GM19463 (cell line): ENCODE measurements at regions not wholly inside any gene's neighbourhood (a gene's known extent, or its start where the extent isn't known, plus 50 kb on each side); places are given as distances from the start of the nearest gene placed in this dataset.

ENCODE experiments used
- ATAC-seq: cut with Tn5 transposase; IDR thresholded peaks from one replicate; pipeline ENCODE4 v1.9.1; 2021; ENCODE audit warnings: mild to moderate bottlenecking, moderate library complexity; ENCODE audit not compliant: unreplicated experiment

DNA sequence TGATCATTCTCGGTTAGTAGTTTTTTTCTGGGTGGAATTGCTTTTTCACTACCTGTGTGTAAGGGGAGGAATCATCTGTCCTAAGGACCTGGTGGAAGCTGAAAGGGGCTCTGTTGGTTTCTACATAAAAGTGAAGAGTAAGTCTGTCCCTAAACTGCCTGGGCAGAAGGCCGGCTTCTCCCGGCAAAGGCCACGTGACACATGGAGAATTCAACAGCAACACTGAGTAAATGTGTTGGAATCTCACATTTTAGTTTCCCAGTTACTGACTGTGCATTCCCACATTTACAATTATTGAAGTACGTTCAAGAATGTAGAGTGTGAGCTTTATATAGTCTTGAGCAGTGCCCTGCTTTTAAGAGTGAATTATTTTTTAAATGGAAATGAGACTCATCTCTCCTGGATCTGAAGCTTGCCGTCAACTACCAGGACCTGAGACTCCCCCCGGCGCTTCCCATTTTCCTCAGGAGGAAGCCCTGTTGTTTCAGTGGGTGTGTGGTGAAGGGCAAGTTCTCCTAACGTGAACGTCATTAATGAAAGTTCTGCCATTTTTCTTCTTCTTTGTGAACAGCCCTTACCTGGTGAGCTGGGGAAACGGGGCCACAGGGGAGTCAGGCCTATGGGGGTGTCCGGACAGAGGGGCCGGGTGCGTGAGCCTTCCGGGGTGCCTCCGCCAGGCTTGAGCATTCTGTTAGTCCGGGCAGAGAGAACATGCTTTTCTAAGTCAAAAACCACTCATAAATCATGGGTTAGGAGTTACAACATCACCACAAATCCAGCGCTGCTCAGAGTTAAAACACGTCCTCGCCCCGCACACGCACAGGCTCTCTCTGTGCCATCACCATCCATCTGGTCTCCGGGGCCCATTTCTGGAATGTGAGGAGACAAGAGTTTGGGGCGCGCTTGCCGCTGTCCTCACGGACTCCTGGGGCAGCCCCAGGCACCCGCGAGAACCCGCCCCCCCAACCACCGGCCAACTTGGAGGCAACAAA lies 56.6 kb upstream of the SMOC2 start:
- no peak for ATAC-seq

DNA sequence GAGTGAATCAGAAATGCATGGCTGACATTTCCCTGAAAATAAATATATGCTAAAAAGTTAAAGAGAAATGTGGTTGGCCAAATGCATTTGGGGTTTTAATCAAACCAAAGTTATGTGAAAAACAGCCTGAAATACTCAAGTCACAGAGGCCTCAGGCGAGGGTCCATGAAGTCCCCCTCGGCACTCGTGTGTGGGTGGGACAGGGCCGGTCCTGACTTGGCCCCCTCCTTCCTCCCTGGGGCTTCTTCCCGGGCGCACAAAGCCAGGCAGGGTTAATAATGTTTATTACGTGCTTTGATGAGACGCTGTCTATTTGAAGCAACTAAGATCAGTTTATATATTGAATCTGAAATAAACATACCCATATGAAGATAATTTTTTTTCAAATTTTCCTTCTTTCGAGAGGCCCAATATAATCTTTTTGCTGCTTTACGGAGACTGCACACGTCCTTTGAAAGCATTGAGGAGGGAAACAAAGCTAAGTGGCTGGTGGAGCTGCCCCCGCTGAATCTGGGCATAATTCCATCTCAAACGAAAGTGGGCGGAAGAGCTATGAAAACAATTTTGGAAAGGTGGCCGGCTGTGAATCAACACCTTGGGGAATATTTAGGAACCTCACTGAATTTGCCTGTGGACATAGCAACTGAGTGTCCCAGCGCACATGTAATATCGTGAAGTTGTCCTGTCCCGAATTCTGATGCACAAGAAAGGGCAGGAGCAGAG lies 55.8 kb upstream of the SMOC2 start:
- no peak for ATAC-seq

DNA sequence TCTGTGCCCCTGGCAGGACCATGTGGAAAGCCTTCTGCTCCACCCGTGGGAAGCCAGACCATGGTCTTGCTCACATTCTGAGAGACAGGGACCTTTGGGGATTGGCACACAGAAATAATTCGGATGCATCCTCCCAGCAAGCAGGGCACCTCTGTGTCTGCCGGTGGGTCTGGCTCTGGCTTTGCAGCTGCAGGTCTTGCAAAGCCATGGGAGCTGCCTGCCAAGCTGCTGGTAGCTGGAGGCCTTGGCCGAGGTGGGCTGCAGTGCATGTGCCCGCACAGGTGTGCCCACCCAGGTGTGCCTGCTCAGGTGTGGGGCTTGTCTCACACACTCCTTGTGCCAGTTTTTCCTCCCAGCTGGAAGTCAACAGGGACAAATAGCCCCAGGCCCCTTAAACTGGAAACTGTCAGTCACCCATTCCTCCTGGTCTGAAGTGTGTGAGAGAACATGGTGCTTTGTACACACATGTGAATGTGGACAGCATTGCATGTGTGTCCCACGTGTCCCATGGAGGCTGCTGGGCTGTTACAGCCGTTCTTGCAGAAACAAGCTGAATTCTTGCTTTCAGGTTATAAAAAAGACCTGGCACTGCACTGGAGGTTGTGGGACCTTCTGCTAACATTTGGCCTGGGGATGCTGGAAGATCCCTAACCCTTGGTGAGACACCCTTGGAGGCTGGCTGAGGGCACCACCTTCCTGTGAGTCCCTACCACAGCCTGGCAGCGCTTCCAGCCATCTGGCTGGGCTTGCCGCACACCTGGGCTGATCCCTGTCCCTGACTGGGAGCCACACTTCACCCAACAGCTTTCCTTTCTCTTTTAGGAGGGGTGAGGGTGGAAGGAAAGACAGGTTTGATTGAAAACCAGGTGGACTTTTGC lies 54.9 kb upstream of the SMOC2 start:
- no peak for ATAC-seq

DNA sequence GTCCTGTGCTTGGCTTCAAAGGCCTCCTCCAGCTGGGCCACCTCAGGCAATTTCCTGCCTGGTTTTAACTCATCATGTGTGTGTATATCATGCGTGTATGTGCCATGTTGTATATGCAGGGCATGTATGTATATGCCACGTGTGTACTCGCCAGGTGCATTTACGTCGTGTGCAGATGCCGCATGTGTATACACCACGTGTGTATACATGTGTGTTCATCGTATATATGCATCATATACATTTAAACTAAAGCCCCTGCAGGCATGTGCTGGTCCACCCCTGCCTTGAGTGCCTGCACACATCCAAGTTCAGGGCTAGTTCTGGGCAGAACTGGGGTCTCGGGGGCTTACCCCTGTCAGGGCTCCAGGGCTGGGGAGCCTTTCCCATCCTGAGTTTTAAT lies 54.0 kb upstream of the SMOC2 start:
- no peak for ATAC-seq

DNA sequence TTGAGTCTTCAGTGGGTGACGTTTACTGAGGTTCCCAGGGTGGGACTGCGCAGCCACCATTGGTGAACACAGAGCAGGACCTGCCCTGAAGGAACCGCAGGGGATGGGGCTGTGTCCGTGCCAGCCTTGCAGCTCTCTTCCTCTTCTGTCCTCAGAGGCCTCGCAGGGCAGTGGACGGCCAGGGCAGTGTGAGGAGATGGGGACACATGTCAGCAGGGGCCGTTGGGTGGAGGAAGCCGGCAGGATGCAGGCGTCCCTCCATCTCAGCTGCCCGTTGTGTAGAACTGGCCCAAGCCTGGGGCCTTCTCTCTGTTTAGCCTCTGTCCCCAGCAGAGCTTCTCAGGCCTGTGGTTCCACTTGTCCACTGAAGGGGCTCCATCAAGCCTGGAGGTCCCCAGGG lies 53.6 kb upstream of the SMOC2 start:
- no peak for ATAC-seq

DNA sequence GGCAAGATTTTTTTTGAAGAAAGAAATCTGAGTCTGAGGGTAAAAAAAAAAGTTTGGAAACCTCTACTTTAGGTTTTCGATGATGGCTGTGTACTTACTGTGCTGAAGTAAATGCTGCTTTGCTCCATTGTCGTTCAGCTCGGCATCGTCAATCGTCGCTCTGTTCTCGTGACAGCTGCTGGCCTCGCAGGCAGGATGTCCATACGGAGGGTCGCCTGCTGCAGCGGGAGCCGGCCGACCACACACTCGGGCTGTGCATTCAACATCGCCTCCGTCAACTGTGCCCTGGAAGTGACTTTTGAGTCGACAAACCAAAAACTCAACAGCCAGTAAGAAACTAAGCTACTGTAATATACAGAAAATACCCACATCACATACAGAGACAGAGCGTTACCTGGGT lies 53.1 kb upstream of the SMOC2 start:
- ATAC-seq, result no peak

DNA sequence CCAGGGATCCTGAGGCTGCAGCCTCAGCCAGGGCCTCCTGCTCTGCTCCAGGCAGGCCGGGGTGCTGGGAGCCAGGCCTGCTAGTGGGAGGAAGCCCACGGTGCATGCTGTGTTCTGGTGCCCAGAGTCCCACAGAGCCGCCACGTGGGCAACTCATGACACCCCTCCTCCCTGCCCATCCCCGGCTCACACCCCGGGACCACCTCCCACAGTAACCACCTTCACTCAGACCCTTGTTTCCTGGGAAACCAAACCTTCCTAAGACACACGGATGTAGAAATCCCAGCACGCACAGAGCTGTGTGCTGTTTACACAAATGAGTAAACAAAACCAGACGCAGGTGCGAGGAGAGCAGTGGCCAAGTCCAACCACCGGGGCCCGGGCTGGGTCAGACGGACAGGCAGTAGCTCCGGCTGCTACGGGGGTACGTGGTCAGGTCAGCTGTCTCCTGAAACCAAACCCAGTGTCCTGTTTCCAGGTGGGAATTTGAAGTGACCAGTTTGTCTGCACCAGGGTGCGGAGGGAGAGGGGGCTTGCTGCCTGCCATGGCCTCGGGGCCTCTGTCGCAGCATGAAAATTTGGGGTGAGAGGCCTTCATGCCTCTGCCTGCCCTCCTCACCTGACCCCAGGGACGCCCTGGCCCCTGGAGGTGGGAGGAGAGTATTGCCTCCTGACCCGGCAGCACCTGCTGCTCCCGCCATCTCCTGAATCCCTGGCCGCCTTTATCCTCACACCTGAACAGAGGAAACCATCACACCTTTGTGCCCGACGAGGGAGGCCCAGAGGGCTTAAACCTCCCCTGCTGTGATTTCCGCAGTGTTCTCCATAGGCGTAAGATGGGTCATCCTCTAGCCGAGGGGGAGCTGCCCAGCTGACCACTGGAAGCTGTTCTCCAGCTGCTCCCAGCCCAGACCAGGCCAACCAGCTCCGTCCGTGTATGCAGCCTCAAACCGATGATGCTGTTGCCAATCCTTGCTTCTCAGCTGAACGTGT lies 52.0 kb upstream of the SMOC2 start:
- ATAC-seq, result no peak

DNA sequence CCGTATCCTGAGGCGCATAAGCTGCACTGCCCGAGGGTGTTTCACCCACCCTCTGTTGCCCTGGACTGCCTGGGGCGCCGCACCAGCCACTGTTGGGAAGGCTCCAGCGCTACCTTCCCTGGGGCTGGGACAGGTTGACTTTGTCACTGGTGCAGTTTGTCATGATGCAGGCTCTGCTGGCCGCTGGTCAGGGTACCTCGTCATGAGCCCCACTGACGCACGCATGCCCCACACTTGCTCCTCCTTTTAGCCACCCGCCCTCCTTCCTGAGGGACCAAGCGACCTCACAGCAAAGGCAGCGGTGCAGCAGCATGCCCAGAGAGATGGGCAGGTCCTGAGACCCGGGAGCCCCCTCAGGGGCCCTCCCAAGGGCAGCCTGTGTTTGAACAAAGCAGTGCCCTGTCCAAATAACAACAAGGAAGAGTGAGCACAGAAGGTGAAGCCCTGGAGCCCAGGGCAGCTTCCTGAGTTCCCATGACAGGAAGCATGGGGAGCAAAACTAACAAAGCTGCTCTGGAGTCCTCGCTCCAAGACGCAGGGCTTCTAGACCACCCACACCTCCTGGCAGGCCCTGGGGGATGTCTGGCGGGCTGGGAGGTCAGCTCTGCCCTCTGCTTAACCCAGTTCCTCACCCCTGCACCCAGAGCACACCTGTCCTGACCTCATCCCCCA lies 50.1 kb upstream of the SMOC2 start:
- no peak for ATAC-seq
